SIG-M5 treated with dmso at 0.1 percent for 504 hours (cell line): ENCODE measurements at regions not wholly inside any gene's neighbourhood (a gene's known extent, or its start where the extent isn't known, plus 50 kb on each side); places are given as distances from the start of the nearest gene placed in this dataset.
A peak's percentile ranks its signal among the peaks of the same experiment; 100 is the strongest.

Experiments
- DNase-seq: peaks from one replicate; lab custom pipeline; 2025; ENCODE audit not compliant: unreplicated experiment; lab: John Stamatoyannopoulos, UW

DNA sequence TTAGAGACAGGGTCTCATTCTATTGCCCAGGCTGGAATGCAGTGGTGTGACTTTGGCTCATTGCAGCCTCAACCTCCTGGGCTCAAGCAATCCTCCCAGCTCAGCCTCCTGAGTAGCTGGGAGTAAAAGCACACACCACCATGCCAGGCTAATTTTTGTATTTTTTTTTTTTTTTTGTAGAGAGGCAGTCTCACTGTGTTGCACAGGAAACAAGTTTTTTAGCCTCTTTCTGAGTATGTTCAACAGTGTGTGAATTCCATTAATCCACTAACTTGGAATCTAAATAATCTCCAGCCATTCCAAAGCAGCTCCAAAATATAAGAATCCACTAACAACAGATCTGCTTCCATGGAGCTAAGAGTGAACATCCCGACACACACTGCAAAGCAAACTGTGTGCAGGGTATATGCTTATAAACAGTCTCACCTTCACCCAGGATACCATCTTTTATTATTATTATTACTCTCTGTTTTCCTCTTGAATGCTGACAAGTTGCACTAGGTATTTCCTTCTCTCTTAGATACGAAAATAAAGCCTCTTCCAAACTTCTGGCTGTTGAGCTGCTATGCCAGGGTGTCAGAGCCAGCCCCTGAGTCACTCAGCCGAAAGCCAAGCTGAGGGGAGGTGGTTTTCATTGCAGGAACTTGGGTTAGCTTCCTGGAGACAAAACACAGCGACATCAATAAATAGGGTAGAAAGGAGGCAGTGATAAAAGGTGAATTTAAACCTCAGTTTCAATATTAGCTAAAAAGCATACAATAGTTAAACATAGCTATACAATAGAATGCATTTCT is 264.9 kb downstream of the HIVEP2 start:
- DNase-seq, result no peak

GRCh38 chr6:142681099-142681498 is 263.9 kb downstream of the HIVEP2 start:
- DNase-seq, result no peak

GRCh38 chr6:142682985-142683384 is 262.0 kb downstream of the HIVEP2 start:
- DNase-seq, result no peak

- no peak for DNase-seq
Measured at GRCh38 chr6:142683714-142684141, 261.2 kb downstream of the HIVEP2 start.

DNA sequence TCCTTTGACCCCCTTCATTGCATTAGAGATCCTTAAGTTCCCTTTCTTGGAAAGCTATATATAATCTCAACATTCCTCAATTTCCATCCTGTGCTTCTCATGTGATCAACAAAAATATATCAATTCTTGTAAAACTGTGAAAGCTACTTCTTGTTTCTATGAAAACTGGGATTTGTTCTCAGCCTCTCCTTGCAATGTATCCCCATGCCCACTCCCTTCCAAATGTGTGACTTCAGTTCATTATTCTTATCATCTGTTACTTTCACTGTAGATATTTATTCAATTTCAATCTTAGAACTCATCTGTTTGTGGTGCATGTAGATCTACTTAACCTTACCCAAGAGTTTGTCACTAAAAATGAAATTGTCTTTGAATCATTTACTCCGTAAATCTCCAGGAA is 260.6 kb downstream of the HIVEP2 start:
- no peak for DNase-seq

GRCh38 chr6:142685852-142686506 is 259.0 kb downstream of the HIVEP2 start:
- no peak for DNase-seq

DNA sequence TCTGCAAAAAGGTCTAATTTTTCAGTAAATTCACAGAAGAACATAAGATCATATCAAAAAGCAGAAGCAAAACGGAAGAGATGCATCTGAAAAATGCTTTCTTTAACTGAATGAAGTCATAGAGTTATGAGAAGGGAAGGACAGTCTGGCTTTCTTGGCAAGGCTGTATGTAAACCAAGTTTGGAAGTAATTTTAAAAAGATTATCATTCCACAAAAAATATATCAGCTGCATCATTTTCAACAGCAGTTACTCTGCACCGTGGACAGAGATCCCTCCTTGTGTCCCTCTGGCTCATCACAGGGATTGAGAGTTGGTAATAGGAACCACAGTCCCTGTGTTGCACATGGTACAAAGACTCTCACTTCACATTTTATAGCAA is 258.5 kb downstream of the HIVEP2 start:
- DNase-seq, result no peak

GRCh38 chr6:142692942-142693341 is 252.0 kb downstream of the HIVEP2 start:
- DNase-seq, result peak; percentile 52

DNA sequence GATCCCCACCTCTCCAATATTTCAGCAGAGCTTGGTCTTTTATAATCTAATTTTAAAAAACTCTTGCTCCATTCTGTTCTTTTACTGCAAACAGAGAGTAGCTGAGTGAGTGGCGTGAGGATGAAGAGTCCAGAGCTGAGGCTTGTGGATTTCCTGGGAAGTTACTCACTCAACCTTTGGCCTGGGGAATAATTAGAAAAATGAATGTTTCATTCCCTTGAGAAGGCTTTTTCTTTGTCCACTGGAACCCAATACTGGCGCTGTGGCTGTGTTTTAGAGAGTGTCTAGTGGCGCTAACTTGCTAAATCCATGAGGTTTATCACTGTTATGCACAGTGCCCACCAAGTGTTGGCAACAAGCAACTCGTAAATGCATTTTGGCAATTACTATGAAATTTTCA is 251.5 kb downstream of the HIVEP2 start:
- no peak for DNase-seq

GRCh38 chr6:142694054-142694453 is 250.9 kb downstream of the HIVEP2 start:
- DNase-seq, result peak; percentile 33

DNA sequence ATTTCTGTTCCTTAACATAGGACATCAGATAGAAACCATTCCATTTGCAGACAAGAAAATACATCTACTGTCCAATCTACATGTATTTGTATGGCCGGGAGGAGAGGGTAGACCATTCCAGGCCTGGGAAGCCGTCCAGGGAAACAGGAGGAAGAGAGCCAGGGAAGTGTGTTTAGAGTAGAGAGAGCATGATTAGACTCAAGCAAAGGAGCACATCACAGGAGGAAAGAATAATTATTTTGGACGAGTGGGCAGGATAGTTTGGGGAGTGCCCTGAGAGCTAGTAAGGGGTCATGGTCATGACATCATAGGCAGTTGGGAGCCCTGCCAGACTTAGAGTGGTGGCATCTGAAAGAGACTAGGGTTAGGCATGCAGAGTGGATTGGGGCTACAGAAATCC is 250.0 kb downstream of the HIVEP2 start:
- DNase-seq, result no peak

DNA sequence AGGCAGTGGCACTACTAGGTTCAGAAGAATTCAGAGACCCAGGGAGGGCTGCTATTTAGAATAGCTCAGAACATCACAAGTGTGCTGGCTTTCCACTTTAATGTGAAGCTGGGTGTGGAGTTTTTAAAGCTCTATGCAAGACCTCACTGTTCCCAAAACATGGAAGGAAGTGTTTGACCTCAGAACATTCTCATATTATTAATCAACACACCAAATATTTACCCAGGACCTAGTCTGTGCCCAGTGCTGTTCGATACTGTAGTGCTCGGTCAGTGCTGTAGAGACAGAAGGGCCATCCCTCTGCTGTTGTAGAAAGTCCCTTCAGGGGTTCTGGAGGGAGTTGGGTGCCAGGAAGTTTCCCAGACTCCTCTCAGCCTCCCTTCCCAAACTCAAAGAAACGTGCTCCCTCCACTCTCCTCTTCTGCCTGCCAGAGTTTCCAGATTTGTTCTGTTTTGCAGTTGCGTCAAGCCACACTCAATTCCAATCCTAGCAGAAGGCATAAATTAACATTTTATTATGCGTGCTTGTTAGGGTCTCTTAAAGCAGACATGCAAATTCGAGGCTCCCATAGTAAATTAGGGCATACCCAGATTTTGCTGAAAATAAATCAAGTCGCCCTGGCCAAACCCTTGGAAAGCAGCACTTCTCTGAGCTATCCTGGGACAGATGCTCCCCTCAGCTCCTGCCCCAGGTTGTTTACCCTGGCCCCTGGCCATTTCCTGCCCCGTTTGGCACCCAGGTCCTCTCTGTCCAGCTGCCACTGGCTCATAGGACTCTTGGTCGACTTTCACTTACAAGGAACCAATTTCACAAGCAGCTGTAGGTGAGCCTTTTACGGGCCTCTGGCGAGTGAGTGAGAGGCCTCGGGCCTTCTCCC is 248.6 kb downstream of the HIVEP2 start:
- DNase-seq, result no peak

- no peak for DNase-seq
Measured at GRCh38 chr6:142697001-142697335, 248.0 kb downstream of the HIVEP2 start.

- DNase-seq, result no peak
Measured at GRCh38 chr6:142697922-142698321, 247.1 kb downstream of the HIVEP2 start.

- peak; percentile 16 for DNase-seq
Measured at GRCh38 chr6:142698751-142699150, 246.2 kb downstream of the HIVEP2 start.

- no peak for DNase-seq
Measured at GRCh38 chr6:142699391-142699790, 245.6 kb downstream of the HIVEP2 start.

DNA sequence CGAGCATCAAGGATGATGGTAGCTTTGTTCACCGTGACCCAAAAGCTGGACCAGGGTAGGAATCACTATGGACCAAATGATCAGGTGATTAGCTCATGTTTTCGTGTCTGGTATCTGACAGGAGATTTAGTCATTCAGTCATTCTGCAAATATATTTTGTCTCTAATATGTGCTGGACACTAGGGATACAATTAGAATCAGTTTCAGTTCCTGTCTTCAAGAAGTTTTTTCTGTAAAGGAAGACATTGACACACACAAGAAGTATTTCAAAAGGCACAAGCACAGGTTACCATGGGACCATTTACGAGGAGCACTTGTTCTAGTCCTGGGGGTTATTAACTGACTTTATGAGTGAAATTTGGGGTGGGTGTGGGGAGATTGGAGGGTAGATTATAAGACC is 244.9 kb downstream of the HIVEP2 start:
- peak; percentile 74 for DNase-seq

DNA sequence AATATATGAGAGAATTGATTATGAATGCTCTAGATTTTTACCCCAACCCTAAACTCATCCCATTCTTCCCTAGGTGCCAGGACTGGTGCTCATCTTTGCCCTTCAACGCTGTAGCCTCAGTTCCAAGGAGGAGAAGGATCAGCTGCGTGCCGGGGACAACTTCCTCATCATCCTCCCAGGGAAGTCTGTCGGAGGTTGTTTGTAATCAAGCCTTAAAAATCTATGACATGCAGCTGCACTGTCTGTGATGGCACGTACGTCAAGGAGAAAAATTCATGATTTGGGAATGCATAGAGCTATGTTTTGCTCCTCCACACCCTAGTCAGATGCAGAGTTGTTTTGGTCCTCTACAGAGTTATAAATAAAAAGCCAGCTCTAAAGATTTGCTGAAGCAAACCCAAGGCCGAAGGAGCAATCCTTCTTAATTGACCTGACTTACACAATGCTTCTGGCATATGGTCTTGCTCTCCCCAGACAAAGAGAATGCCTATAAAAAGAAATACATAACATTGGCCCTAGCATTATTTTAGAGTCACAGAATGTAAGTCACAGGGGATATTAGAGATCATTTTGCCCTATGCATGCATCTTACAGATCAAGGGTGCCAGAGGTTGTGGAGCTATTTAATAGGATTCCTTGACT is 244.2 kb downstream of the HIVEP2 start:
- no peak for DNase-seq
